ENCODE measurements at regions not wholly inside any gene's neighbourhood (a gene's known extent, or its start where the extent isn't known, plus 50 kb on each side); places are given as distances from the start of the nearest gene placed in this dataset.

DNA sequence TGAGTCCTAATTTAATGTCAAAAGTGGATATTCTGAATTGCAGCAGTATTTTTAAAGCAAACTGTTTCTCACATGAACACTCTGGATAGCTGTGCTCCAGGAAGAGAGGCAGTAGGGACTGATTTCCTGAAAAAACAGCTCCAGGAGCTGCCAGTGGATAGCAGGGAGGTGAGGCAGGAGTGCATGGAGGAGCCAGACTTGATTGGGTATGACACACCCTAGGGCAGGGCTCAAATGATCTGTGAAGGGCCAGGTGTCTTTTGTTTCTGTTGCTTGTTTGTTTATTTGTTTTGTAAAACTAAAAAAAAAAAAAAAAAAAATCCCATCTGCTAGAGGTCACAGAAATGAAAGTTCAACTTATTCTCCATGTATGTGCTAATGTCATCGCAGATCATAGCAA, 83.4 kb downstream of the ADRB2 start:
- Histone ChIP-seq H4K91ac (replicated peaks; ENCODE audit: insufficient read length, low read length) (no peak overlapping the region), H3K23ac (ENCODE audit: insufficient read length) (no peak overlapping the region), H3K27ac (ENCODE audit: low read depth, low read length) (no peak overlapping the region), H3K36me3 (ENCODE audit: control insufficient read depth in 2 of 4, insufficient read depth in 4 of 4, low read length in 3 of 4) (no peaks in the 10 kb centered on the region; a peak in 1 of 8 replicates), H2BK20ac (ENCODE audit: low read length) (no peak overlapping the region), H2BK120ac (replicated peaks; ENCODE audit: low read depth, low read length) (no peak overlapping the region), H3K4me1 (replicated peaks in 1 of 4; ENCODE audit: control insufficient read depth in 3 of 4, insufficient read depth in 4 of 4, low read length in 3 of 4) (peaks cover 4 to 17% (median 9%) of the 10 kb centered on the region in 4 experiments), H3K4me3 (ENCODE audit: extremely low read depth in 1 of 4, insufficient read depth in 2 of 4, low read depth in 3 of 4, low read length in 4 of 4) (no peak overlapping the region), H2AK5ac (ENCODE audit: low read depth, low read length) (no peak overlapping the region), H3K9ac (replicated peaks in 1 of 4; ENCODE audit: extremely low read depth in 1 of 4, low read depth in 3 of 4, low read length in 3 of 4) (no peak overlapping the region), H3K79me1 (ENCODE audit: low read depth, low read length) (no peaks in the 10 kb centered on the region), H2BK15ac (ENCODE audit: low read length) (no peak overlapping the region), H3K27me3 (replicated peaks in 1 of 4; ENCODE audit: control insufficient read depth in 3 of 4, extremely low read depth in 1 of 4, insufficient read depth in 3 of 4, low read length in 3 of 4) (no peaks in the 10 kb centered on the region), H4K20me1 (replicated peaks in 1 of 2; ENCODE audit: control insufficient read depth in 1 of 2, insufficient read depth in 2 of 2, low read length in 2 of 2) (no peaks in the 10 kb centered on the region), H3K4me2 (ENCODE audit: insufficient read depth in 1 of 2, low read depth in 2 of 2, low read length in 2 of 2) (no peak overlapping the region), H2AFZ (ENCODE audit: low read length) (no peak overlapping the region), H3K23me2 (ENCODE audit: low read depth, low read length) (no peaks in the 10 kb centered on the region), H3K9me3 (ENCODE audit: insufficient read depth in 2 of 2, low read depth in 1 of 2, low read length in 1 of 2) (no peaks in the 10 kb centered on the region), H3K14ac (ENCODE audit: insufficient read length) (no peak overlapping the region), H2BK12ac (ENCODE audit: low read depth, low read length) (no peak overlapping the region), H3K4ac (replicated peaks; ENCODE audit: insufficient read length, low read depth, low read length) (no peak overlapping the region), H4K8ac (ENCODE audit: extremely low read depth, insufficient read depth, low read length) (no peak overlapping the region; the same call in 1 of the 2 replicates), H4K5ac (ENCODE audit: insufficient read length, low read depth, low read length) (no peak overlapping the region), H3K79me2 (ENCODE audit: control insufficient read depth in 1 of 2, insufficient read depth in 2 of 2, low read length in 2 of 2) (no peaks in the 10 kb centered on the region), H3K56ac (replicated peaks; ENCODE audit: insufficient read length, low read depth, low read length) (no peak overlapping the region), H2BK5ac (ENCODE audit: low read depth, low read length) (no peak overlapping the region), H3K18ac (ENCODE audit: extremely low read depth, low read length) (no peak overlapping the region)
- ChIA-PET CTCF (ENCODE audit: partially characterized antibody) (interaction anchor here (1.4 kb wide), 1 partner anchor 356 kb away, joined by 4 read pairs; no protein-coding TSS in a partner anchor), POLR2A (ENCODE audit: partially characterized antibody) (no interaction called here)
- DNase-seq (ENCODE audit: low read depth in 1 of 2, low spot score in 2 of 2) (no peak), FAIRE-seq (no peak)
- WGBS, 2 experiments (ENCODE audit: extremely low coverage in 1 of 2, insufficient coverage in 1 of 2, insufficient read length in 1 of 2, insufficient replicate concordance in 2 of 2, low coverage in 1 of 2, low lambda C conversion rate in 2 of 2, missing lambda C conversion rate in 1 of 2) = 100% methylated on average over 1 of the region's 1 CpG; no CpG with 5 or more reads in 1 of the 2 experiments
- no peak for TF ChIP-seq NRF1 (IDR thresholded peaks at IDR 0.05; ENCODE audit: low read depth, low read length)
- TF ChIP-seq JUND (IDR thresholded peaks at IDR 0.05; ENCODE audit: low read length) = no peak
- no peak for TF ChIP-seq KDM5A (IDR thresholded peaks at IDR 0.05; ENCODE audit: low read length)
- TF ChIP-seq RNF2 (IDR thresholded peaks at IDR 0.05; ENCODE audit: borderline replicate concordance, low read depth, low read length, missing control alignments, poor library complexity, severe bottlenecking) = no peak
- no peak for TF ChIP-seq YY1 (IDR thresholded peaks at IDR 0.05; ENCODE audit: low read depth, low read length)
- no peak for TF ChIP-seq GTF2F1 (IDR thresholded peaks at IDR 0.05; ENCODE audit: borderline replicate concordance, low read depth, low read length)
- no peak for TF ChIP-seq EGR1 (IDR thresholded peaks at IDR 0.05; ENCODE audit: borderline replicate concordance, low read depth, low read length)
- no peak for TF ChIP-seq TBP (IDR thresholded peaks at IDR 0.05; ENCODE audit: low read depth, low read length)
- TF ChIP-seq PHF8 (conservative IDR thresholded peaks at IDR 0.05; ENCODE audit: low read depth, low read length) = no peak
- no peak for TF ChIP-seq CBX5 (IDR thresholded peaks at IDR 0.05; ENCODE audit: low read depth, low read length)
- no peak for TF ChIP-seq CHD1 (IDR thresholded peaks at IDR 0.05; ENCODE audit: low read depth, low read length)
- no peak for TF ChIP-seq BRCA1 (IDR thresholded peaks at IDR 0.05; ENCODE audit: low read depth, low read length)
- TF ChIP-seq HDAC2 (IDR thresholded peaks at IDR 0.05; ENCODE audit: borderline replicate concordance in 1 of 2, low read depth in 2 of 2, low read length in 2 of 2) = no peak
- no peak for TF ChIP-seq RAD21 (IDR thresholded peaks at IDR 0.05 in 1 of 2, conservative IDR thresholded peaks at IDR 0.05 in 1 of 2; ENCODE audit: low read depth in 2 of 2, low read length in 2 of 2)

Data from H1 (cell line).